Stimulated activated CD8-positive, alpha-beta memory T cell treated with anti-CD3 and anti-CD28 coated beads, Interleukin-7, amount 100 ng/mL, for 24 hours (primary cell): ENCODE measurements at regions not wholly inside any gene's neighbourhood (a gene's known extent, or its start where the extent isn't known, plus 50 kb on each side); places are given as distances from the start of the nearest gene placed in this dataset.

Source experiments
- DNase-seq: peaks from one replicate; pipeline ENCODE4 v3.0.0-alpha.2; 2020; ENCODE audit warnings: low read depth

DNA sequence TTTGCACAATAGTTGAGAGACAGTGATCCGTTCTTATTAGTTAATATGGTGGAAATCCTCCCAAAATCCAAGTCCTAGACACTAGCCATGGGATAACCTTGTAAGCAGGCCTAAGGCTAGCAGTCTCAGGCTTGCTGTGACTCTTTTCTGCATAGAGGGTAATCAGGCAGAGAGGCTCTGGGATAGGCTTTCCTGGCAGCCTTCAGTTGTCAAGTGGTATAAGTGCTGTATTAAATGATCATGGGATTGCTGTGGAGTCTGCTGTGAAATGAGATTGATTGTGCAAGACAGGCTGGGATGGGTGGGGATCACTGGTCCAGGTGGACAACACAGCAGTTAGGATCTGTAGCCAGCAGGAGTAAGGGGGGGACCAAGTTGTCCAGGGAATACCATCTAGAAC is 416.4 kb downstream of the TLE4 start:
- DNase-seq = no peak

DNA sequence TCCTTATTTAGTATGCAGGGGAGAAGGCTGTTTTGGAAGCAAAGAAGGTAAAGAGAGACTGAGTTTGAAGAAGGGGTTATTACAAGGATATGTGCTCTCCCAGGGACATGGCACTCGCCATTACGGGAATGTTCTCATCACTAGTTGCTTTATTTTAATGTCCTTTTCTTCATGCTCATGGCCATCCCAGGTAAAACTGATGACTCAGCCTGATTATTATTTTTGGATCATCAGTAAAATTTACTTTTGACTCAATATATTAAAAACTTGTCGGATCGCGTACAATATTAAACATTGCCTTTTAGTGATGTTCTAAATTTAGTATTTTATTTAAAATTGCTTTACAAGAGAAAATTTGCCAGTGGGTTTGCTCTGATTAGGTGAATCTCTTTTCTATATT is 414.7 kb downstream of the TLE4 start:
- no peak for DNase-seq

DNA sequence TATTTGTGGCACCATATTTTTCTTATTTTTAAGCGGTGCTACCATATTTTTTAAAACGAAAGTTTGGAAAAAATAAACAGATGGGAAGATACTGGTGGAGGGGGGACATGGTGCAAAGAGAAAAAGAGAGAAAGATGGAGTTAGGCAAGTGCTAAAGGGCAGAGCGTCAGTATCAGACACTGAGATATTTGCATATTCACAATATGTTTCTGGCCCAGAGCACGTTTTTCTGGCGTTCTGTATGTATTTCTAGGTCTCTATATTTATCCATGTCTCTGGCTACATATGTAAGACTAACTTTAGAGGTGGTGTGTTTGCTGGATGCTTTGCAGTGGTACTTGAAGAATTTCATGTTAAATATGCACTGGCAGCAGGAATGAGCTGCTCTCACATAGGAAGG is 414.0 kb downstream of the TLE4 start:
- DNase-seq = no peak

DNA sequence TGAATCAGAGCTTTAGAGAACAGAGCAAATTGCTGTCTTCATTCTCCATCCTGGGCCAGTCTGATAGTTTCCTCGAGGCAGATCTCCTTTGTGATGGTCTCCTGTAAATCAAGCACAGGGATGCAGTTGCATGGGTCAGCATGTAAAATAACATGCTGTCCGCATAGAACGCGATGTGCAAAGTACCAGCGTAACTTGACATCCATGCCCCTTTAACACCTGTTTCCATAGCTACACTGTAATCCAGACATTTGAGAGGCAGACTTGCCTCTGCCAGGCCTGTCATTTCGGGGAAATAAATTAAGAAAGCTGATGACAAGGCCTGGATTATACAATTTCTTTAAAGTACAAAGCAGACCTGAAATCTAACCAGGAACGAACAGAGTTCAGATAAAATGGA is 413.5 kb downstream of the TLE4 start:
- DNase-seq = no peak

DNA sequence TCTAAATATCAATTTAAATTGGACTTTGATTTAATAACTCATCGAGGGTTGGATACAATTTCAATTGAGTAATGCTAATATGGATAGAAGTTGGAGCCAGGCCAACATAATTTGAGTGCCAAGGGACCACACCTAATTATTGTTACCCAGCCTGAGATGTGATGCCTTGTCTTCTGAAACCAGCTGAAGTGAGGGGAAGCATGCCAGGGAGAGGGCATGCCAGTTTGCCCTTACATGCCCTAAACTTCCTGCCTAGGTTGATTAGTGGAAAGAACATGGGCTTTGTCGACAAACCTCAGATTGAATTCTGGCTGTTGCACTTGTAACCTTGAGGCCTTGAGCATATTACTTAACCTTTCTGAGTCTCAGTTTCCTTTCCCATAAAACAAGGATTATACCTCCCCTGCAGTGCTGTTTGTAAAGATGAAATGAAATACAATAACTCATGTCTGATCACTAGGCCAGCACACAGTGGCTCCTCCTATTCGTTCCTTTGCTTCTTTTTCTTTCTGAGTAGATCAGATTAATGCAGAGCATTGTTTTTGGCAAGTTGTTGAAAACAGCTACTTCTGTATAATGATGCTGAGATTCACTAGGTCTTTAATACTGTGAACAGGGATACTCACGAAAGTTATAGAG is 412.8 kb downstream of the TLE4 start:
- DNase-seq = no peak

DNA sequence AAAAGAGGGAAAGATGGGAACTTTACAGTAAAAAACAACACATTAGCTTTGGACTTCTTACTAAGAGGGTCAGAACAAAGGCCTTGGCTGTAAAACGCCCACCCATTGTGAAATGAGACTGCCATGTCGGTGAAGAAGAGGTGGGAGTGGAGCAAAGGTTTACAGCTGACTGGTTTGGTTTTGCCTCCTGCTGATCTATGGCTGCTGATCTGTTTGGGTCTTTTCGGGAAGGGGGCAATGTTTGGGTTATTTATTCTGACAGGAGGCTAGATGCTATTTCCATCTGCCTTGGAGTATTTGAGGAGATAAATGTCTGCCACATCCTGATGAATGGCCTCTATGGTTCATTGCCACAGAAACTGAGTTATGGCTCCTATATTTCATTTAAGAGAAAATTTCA is 408.7 kb downstream of the TLE4 start:
- DNase-seq = no peak

DNA sequence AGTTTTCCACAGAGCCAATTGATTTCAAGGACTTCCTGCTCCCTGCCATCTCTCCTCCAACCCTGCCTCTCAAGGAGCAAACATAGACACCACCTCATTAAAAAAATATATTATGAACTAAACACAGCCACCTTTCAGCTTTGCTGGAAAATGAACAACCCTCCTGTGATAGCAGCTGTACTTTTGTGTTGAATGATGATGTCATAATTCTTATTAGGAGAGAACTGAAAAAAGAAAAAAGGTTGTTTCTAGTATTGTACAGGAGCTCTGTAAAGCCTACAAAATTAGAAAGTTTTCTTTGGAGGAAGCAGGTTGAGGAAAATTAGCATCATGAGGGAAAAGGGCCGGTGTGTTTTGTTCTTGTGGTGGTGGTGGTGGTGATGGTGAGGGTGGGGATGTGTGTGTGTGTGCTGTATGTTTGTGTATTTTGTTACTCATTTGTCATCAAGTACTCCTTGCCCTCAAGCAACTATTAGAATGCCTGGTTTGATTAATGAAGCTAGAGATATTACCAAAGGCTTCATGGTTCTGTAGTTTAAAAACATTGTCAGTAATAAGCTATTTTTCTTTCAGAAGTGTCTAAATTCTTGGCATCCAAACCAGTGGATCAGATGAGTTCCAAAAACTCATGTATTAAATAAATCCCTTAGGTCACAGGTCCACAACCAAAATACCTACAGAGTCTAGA is 405.9 kb downstream of the TLE4 start:
- no peak for DNase-seq

DNA sequence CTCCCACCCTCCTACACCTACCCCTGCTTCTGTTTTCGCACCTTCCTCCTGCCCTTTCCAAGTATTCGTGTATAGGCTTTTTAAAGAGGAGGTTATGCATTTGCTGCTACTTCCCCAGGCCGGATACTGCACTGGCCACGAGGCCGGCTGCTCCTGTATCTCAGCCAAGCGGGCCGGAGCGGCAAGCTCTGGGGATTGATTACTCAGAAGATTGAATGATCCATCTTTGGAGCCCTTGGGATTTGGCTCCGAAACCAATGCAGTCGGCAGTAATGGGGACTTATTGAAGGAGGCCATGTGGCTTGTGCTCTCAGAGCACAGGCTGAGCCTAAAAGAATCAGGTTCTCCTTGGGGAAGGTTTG is 405.3 kb downstream of the TLE4 start:
- no peak for DNase-seq

DNA sequence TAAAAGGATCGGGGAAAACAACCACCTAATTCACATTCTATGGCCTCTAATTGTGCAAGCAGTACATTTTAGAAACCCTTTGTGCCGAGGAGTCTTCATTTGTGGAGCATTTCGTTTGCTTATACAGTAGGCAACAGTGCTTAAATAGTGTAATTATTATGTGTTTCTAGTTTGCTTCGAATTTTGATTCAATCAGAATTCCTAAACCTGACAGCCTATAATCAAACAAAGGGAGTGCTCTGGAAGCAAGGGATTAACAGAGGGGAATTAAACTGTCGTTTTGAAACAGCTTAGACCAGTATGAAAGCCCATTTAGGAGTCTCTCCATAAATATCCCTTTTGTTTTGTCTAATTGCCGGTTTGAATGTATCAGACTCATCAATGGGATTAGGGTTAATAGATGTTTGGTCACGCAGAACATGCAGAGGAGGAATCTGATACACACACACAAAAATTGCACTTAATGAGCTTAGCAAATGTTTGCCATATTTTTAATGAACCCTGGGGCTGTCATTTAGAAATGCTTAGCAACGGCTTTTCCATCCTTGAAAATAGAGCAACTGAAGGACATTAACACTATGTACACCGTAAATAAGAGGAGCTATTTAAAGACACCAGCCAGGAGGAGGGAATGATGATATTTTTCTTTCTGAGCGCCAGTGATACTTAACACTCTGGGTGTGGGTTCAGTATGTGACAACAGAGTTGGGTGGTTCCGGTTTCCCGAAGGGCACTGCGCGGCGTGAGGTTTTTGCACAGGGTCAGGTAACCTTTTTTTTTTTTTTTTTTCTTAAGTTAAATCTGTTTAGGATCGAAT is 404.7 kb downstream of the TLE4 start:
- no peak for DNase-seq

DNA sequence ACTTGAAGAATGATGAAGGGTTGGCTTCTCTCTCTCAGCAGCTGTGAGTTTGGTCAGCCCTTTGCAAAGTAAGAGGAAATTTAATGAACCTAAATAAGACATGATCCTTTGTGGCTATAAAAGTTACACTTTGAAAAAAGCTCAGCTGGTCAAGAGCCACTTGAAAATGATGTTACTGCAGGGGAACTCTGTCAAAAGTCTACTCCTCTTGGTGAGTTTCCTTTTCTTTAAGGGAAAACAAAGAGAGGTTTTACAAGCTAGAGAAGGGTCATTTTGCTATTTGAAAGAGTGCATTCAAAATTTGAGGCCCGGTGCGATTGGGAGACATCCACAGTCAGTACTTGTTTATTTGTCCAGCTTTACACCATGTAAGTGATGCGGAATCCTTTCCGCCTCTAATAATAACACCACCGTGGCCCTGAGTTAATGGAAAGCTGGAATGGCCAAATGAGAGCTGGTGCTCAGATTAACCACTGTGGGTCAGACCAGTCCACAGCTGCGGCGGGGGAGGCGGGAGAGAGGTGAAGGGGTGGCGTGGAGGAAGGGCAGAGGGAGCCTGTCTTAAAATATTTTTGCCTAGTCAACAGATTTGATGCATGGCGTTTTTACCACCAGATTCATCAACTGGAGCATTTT is 404.0 kb downstream of the TLE4 start:
- no peak for DNase-seq

DNA sequence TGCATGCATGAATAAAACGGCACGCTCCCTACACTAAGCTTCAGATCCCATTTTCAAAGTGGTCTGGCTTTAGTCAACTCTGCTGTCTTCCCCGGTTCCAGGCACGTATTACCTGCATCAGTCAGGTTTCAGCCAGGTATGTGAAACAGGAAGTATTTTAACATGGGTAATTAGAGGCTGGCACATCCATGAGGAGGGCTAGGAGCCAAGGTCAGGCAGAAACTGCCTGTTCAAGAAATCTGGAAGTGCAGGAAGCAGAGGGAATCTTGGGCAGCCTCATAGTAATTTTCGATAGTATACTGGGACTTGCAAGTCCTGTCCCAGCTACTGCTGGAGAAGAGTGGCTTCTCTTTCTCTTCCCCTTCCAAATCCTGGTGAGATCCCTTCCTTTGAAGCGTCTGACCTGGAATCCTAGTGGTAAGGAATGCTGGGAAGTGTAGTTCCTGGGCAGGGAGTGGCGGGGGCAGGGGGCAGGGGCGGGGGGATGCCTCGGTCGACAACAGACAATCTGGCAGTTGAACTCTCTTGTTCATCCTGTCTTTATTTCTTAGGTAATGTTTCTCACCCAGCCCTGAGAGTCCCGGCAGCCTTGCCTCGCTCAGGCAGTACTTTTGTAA is 403.1 kb downstream of the TLE4 start:
- no peak for DNase-seq

DNA sequence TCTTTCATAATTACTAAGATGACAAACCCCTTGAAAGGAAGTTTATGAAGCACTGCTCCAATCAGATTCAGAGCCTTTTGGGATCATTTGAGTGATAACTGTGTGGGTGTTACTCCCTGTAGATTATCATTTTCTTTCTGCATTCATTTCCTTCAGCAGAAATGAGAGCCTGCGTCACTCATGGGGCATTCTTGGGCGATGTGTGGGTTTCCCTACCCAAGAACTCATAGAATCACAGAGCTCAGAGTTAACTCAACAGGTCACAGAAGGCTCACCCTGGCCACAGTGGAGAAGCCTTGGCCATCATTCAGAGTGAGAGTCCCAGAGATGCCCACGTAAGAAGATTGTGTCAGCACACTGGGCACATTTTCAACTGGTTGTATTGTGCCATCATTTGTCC is 401.9 kb downstream of the TLE4 start:
- DNase-seq = no peak

DNA sequence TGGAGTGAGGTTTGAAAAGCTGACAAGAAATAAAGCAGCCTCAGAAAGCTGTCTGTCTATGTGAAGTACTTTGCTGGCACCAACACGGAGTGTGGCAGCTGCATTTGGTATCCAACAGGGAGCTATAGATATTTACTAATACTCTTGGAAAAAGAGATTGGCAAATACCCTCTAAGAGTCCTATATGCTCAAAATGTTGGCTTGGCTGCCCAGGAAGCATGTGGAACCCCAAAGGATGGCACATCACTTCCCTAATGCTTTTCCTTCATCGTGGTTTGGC is 398.3 kb downstream of the TLE4 start:
- DNase-seq = no peak

DNA sequence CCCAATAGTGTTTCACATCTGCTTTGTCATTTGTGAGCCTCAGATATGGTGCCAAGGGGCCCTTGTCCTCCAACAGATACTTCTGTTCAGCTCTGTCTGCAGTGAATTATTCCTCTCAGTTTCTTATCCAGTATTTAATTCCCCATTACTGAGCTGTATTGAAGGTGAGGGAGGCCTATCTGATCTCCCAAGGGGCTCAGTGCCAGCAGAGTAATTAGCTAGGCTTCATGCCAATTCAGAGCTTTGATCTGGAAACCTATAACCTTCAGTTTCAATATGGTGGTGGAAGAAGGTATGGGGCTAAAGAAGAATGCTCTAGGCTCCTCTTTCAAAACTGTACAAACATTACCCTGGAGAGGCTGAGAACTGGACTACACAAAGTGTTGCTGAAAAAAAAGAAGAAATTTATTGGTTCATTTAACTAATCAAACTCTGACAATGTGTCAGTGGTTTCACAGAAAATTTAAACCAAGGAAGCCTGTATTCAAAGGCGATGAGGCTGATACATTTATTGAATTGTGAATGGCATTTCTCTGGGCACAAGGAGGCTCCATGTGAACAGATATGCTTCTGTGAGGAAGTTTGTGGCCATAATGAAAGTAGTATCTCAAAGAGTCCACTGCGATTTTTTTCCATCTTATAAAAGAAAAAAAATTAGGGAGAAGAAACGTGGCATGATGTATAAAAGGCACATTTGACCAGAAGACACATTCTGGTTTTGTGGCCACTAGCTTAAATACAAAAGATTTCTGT is 397.8 kb downstream of the TLE4 start:
- no peak for DNase-seq

DNA sequence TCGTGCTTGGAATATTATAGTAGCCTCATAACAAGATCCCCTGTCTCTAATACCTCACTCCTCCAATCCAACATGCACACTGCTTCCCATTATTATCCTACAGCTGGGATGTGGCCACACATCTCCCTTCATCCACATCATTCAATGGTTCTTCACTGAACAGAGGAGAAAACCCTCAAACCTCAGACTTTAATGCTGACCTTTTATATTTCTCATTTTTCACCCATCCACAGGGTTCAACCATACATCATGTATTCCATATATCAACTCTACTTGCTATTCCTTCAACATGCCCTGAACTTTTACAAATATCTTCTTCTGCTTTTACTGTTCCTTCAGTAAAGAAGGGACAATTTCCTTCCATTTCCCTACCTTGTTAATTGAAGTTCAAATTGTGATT is 396.8 kb downstream of the TLE4 start:
- DNase-seq = no peak

DNA sequence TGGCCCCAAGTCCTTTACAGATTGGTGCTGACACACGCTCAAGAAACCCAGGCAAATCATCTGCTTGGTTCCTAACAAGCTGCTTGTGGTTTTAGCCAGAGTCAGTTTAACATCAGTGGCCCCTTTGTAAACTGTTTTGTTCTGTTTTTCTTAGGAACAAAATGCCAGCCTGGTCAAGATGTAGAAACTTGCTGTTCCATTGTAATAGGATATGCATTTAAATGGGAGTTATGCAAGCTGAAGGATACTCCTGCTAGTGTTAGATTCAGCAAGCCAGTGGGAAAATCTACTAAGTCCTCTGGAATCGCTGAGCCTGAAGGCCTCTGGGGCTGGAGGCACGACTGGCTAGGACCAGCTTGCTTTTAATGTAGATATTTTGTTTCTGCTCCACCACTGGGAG is 391.1 kb downstream of the TLE4 start:
- no peak for DNase-seq

DNA sequence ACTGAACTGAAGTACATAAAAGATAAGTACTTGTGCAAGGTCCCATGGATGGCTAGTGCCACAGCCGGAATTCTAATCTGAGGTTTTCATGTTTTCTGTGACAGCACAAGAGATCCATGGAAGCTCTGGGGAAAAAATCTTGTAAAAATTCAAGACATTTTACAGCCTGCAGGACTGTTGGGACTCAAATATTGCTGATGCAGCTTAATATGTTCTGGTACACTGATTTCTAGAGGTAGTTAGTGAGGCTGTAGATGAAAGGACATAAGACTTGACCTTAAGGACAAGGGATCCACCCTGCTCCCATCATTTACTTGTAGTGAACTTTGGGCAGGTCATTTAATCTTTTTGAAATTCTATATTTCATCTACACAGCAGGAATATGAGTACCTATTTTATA is 390.4 kb downstream of the TLE4 start:
- DNase-seq = no peak

DNA sequence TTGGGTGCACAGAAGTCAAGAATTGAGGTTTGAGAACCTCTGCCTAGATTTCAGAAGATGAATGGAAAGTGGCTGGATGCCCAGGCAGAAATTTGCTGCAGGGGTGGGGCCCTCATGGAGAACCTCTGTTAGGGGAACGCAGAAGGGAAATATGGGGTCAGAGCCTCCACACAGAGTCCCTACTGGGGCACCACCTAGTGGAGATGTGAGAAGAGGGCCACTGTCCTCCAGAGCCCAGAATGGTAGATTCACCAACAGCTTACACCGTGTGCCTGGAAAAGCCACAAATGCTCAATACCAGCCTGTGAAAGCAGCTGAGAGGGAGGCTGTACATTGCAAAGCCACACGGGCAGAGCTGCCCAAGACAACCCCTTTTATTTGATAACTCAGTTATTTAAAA is 383.5 kb downstream of the TLE4 start:
- no peak for DNase-seq

DNA sequence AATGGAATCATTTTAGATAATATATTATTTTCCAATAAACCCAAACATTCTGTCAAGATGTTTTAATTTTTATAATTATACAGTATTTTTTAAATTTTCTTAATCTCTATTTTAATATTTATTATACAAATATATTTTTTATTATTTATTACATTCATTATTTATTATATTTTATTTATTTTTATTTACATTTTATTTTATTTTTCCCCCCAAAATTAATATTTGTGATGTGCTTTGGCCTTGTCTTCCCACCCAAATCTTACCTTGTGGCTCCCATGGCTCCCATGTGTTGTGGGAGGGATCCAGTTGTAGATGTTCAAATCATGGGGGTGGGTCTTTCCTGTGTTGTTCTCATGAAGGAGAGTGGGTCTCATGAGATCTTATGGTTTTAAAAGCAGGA is 382.1 kb downstream of the TLE4 start:
- DNase-seq = no peak

DNA sequence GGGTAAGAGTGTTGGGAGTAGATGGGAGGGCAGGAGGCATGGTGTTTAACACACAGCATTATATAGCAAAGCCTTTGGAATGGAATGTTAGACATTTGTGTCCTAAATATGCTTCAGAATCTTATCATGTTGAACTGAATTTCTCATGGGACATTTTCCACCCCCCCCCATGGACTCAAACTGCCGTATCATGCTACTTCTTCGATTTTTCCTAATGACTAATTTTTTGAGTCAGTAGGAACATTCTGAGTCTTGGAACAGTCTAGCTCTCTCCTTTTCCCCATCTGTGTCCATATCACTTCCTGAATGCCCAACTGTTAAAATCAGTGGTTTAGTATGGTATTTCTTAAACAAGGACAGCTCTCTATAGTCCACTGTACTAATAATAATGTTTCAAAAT is 380.6 kb downstream of the TLE4 start:
- DNase-seq = no peak

DNA sequence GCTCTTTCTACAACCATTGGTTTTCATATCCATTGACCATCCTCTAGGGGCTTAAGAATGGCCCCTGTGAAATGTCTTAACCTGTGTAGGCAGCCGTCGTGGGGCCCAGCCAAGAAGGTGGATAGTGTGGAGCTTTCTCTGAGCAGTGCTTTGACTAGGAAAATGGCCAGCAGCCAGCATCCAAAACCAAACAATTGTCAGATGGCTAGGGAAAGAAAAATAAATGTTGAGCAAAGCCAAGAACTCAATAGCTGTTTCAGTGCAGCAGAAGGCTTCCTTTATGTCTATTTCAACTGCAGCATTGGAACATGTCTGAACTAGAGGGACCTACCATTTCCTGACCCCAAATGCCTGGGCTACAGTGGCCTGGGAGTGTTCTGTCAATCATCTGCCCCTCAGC is 374.9 kb downstream of the TLE4 start:
- DNase-seq = no peak

DNA sequence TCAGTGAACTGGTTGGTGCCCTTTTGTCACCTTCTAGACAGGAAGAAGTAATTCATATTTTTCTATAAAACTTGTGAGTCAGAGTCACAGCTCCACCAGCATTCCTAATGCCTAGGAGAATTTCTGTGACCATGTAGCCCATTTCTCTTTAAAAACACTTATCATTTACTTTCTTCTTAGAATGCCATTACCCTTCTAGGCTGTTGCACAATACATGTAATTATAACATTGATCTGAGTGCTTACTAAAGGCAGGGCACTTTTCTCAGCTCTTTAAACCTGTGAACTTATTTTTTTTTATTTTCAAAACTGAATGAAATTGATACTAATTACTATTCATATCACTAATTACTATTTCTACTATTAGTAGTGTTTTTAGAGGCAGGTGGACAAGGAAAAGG is 373.7 kb downstream of the TLE4 start:
- no peak for DNase-seq
